ENCODE measurements at regions not wholly inside any gene's neighbourhood (a gene's known extent, or its start where the extent isn't known, plus 50 kb on each side); places are given as distances from the start of the nearest gene placed in this dataset.
"Not testable (repeated sequence)": the region's sequence is repeated elsewhere in the genome, so short reads cannot be mapped to it uniquely, and the experiment has no call there.

DNA sequence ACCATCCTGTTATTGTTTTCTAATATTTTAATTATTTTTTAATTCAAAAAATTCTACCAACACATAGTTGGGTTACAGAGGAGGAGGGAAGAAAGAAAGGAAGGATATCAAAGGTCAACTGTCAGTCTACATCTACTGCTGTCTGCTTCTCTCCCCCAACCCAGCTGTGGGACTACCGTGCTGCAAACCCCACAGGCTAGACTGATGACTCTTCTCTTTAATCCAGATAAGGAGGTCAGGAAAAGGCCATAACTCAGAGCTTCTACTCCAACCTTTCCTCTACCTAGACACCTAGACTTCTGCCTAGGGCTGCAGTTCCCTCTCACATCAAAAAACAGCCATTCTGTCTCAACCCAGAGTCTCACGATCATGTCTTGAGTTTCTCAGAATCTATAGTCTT is 124.2 kb upstream of the ETV3 start:
- BruUV-seq (replicated peaks), result no TSS peak
- no peak overlapping the region for H3K9ac ChIP-seq (replicated peaks; ENCODE audit: extremely low read depth, insufficient read depth, low read length)
- no peaks in the 10 kb centered on the region for H3K79me2 ChIP-seq (ENCODE audit: control insufficient read depth, insufficient read depth, low read length)
- TF ChIP-seq MYC (IDR thresholded peaks at IDR 0.05; ENCODE audit: low read depth, low read length) (no peak), POLR2AphosphoS5 (IDR thresholded peaks at IDR 0.05; ENCODE audit: insufficient read depth, low read depth, low read length) (no peak), MAX (IDR thresholded peaks at IDR 0.05; ENCODE audit: insufficient read depth, insufficient read length) (no peak), EZH2 (IDR thresholded peaks at IDR 0.05; ENCODE audit: borderline replicate concordance, low read depth, low read length, severe bottlenecking) (no peak), FOS (IDR thresholded peaks at IDR 0.05; ENCODE audit: borderline replicate concordance, insufficient read depth, low read length) (no peak), POLR2A (IDR thresholded peaks at IDR 0.05; ENCODE audit: low read depth, low read length) (no peak), GATA2 (IDR thresholded peaks at IDR 0.05; ENCODE audit: insufficient read depth, insufficient read length, low read depth, low read length) (no peak), JUN (IDR thresholded peaks at IDR 0.05; ENCODE audit: borderline replicate concordance, insufficient read depth, insufficient read length, low read depth) (no peak)
- TF ChIP-seq, protein P1, sequence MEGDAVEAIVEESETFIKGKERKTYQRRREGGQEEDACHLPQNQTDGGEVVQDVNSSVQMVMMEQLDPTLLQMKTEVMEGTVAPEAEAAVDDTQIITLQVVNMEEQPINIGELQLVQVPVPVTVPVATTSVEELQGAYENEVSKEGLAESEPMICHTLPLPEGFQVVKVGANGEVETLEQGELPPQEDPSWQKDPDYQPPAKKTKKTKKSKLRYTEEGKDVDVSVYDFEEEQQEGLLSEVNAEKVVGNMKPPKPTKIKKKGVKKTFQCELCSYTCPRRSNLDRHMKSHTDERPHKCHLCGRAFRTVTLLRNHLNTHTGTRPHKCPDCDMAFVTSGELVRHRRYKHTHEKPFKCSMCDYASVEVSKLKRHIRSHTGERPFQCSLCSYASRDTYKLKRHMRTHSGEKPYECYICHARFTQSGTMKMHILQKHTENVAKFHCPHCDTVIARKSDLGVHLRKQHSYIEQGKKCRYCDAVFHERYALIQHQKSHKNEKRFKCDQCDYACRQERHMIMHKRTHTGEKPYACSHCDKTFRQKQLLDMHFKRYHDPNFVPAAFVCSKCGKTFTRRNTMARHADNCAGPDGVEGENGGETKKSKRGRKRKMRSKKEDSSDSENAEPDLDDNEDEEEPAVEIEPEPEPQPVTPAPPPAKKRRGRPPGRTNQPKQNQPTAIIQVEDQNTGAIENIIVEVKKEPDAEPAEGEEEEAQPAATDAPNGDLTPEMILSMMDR (IDR thresholded peaks at IDR 0.05; ENCODE audit: extremely low read depth in 1 of 2, insufficient read depth in 1 of 2, low read depth in 1 of 2, low read length in 2 of 2), result no peak
- no peak overlapping the region for H3K4me2 ChIP-seq (ENCODE audit: insufficient read depth, low read length)
- H3K9me1 ChIP-seq (replicated peaks; ENCODE audit: control insufficient read depth, extremely low read depth, insufficient read depth, low read length), result no peaks in the 10 kb centered on the region
- intact Hi-C loops (cut with micrococcal nuclease) (no loop called here), dilution Hi-C loops (cut with MboI; ENCODE audit: extremely low pct_ligation_motif_present, low sequenced_read_pairs) (no loop called here)
- no peaks in the 10 kb centered on the region for H3K4me1 ChIP-seq (ENCODE audit: control insufficient read depth, extremely low read depth, insufficient read depth, low read length)
- POLR2A ChIA-PET, result no interaction called here
- no peak overlapping the region for H3K4me3 ChIP-seq (replicated peaks in 1 of 3; ENCODE audit: insufficient read depth in 1 of 3, low read depth in 1 of 3, low read length in 3 of 3)
- H4K20me1 ChIP-seq (replicated peaks; ENCODE audit: control insufficient read depth, extremely low read depth, insufficient read depth, low read length), result no peaks in the 10 kb centered on the region
- CTCF ChIA-PET, result no interaction called here
- no peak overlapping the region for H2AFZ ChIP-seq (ENCODE audit: low read depth, low read length)
- DNase-seq (ENCODE audit: low read depth, low spot score) (no peak), FAIRE-seq (no peak)
- no peaks in the 10 kb centered on the region for H3K9me3 ChIP-seq (replicated peaks; ENCODE audit: control insufficient read depth, insufficient read depth, low read length)
- H3K27ac ChIP-seq (ENCODE audit: insufficient read depth, low read depth, low read length), result no peak overlapping the region
- no peaks in the 10 kb centered on the region for H3K36me3 ChIP-seq (ENCODE audit: control insufficient read depth in 2 of 2, extremely low read depth in 1 of 2, insufficient read depth in 2 of 2, low read length in 2 of 2)
- peaks cover 0 to 2% of the 10 kb centered on the region in 2 experiments for H3K27me3 ChIP-seq (ENCODE audit: control insufficient read depth in 2 of 2, insufficient read depth in 2 of 2, low read length in 2 of 2)

- POLR2A ChIA-PET; H3K9me1 ChIP-seq (replicated peaks; ENCODE audit: control insufficient read depth, extremely low read depth, insufficient read depth, low read length); H3K9ac ChIP-seq (replicated peaks; ENCODE audit: extremely low read depth, insufficient read depth, low read length); FAIRE-seq; H3K9me3 ChIP-seq (replicated peaks; ENCODE audit: control insufficient read depth, insufficient read depth, low read length); H3K4me2 ChIP-seq (ENCODE audit: insufficient read depth, low read length); H2AFZ ChIP-seq (ENCODE audit: low read depth, low read length); H3K27me3 ChIP-seq (ENCODE audit: control insufficient read depth in 2 of 2, insufficient read depth in 2 of 2, low read length in 2 of 2); H4K20me1 ChIP-seq (replicated peaks; ENCODE audit: control insufficient read depth, extremely low read depth, insufficient read depth, low read length); intact Hi-C loops (cut with micrococcal nuclease); CTCF ChIA-PET; H3K4me1 ChIP-seq (ENCODE audit: control insufficient read depth, extremely low read depth, insufficient read depth, low read length); H3K79me2 ChIP-seq (ENCODE audit: control insufficient read depth, insufficient read depth, low read length); DNase-seq (ENCODE audit: low read depth, low spot score); H3K27ac ChIP-seq (ENCODE audit: insufficient read depth, low read depth, low read length); BruUV-seq (replicated peaks); dilution Hi-C loops (cut with MboI; ENCODE audit: extremely low pct_ligation_motif_present, low sequenced_read_pairs); H3K36me3 ChIP-seq (ENCODE audit: control insufficient read depth in 2 of 2, extremely low read depth in 1 of 2, insufficient read depth in 2 of 2, low read length in 2 of 2); H3K4me3 ChIP-seq (replicated peaks in 1 of 3; ENCODE audit: insufficient read depth in 1 of 3, low read depth in 1 of 3, low read length in 3 of 3): not testable (repeated sequence)
Observed at GRCh38 chr1:157255891-157256290, 117.7 kb upstream of the ETV3 start.

DNA sequence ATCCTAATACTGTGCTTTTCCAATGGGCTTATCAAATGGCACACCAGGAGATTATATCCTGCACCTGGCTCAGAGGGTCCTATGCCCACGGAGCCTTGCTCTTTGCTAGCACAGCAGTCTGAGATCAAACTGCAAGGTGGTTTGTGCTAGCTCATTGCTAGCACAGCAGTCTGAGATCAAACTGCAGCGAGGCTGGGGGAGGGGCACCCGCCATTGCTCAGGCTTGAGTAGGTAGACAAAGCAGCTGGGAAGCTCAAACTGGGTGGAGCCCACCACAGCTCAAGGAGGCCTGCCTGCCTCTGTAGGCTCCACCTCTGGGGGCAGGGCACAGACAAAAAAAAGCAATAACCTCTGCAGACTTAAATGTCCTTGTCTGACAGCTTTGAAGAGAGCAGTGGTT is 116.0 kb upstream of the ETV3 start:
- H3K9me1 ChIP-seq (replicated peaks; ENCODE audit: control insufficient read depth, extremely low read depth, insufficient read depth, low read length); FAIRE-seq; H3K27ac ChIP-seq (ENCODE audit: insufficient read depth, low read depth, low read length); CTCF ChIA-PET; H3K79me2 ChIP-seq (ENCODE audit: control insufficient read depth, insufficient read depth, low read length); H3K4me2 ChIP-seq (ENCODE audit: insufficient read depth, low read length); H3K36me3 ChIP-seq (ENCODE audit: control insufficient read depth in 2 of 2, extremely low read depth in 1 of 2, insufficient read depth in 2 of 2, low read length in 2 of 2); BruUV-seq (replicated peaks); POLR2A ChIA-PET; intact Hi-C loops (cut with micrococcal nuclease); H4K20me1 ChIP-seq (replicated peaks; ENCODE audit: control insufficient read depth, extremely low read depth, insufficient read depth, low read length); H3K27me3 ChIP-seq (ENCODE audit: control insufficient read depth in 2 of 2, insufficient read depth in 2 of 2, low read length in 2 of 2); H3K4me1 ChIP-seq (ENCODE audit: control insufficient read depth, extremely low read depth, insufficient read depth, low read length); DNase-seq (ENCODE audit: low read depth, low spot score); dilution Hi-C loops (cut with MboI; ENCODE audit: extremely low pct_ligation_motif_present, low sequenced_read_pairs); H3K4me3 ChIP-seq (replicated peaks in 1 of 3; ENCODE audit: insufficient read depth in 1 of 3, low read depth in 1 of 3, low read length in 3 of 3); H2AFZ ChIP-seq (ENCODE audit: low read depth, low read length); H3K9ac ChIP-seq (replicated peaks; ENCODE audit: extremely low read depth, insufficient read depth, low read length); H3K9me3 ChIP-seq (replicated peaks; ENCODE audit: control insufficient read depth, insufficient read depth, low read length): not testable (repeated sequence)

Measured in endothelial cell of umbilical vein (primary cell).